EH (cell line): ENCODE measurements at regions not wholly inside any gene's neighbourhood (a gene's known extent, or its start where the extent isn't known, plus 50 kb on each side); places are given as distances from the start of the nearest gene placed in this dataset.

Source experiments
- DNase-seq: peaks from one replicate; pipeline ENCODE4 v3.0.0-alpha.2; 2015; ENCODE audit warnings: low read depth

DNA sequence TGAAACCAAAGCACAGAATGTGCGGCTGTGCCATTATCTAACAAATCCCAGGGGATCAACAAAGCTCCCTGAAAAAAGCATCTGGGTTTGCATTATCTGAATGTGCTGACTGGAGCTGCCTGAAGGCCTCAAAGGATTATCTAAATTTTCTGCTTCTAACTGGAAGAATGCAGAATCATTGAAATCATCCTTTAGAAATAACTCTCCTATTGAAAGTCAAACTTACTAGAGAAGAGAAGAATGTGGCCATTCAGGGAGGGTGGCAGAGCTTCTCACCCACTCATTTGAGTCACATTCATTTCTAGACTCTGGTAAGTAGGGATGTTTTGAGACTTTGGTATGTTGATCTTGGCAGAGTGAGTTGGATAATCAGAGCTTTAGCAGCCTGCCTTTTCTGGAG, 220.6 kb upstream of the RGS6 start:
- DNase-seq = peak; percentile 97

DNA sequence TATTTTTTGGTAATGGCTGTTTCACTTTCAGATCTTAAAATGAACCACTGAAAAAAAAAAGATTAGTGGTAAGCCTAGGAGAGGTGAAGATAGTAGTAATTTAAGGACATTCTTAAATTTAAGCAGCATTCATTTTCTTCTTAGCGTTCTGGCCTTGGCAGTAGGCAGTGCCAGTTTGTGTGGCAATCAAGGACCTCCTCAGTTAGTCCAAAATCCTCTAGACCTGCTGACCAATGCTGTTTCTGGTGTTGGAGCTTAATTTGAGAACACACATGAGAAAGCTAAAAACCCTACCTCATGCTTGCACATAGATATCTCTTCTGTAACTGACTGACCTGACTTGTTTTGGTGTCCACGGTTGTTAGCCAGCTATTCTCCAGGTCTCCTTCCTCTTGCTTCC, 219.8 kb upstream of the RGS6 start:
- DNase-seq = no peak

DNA sequence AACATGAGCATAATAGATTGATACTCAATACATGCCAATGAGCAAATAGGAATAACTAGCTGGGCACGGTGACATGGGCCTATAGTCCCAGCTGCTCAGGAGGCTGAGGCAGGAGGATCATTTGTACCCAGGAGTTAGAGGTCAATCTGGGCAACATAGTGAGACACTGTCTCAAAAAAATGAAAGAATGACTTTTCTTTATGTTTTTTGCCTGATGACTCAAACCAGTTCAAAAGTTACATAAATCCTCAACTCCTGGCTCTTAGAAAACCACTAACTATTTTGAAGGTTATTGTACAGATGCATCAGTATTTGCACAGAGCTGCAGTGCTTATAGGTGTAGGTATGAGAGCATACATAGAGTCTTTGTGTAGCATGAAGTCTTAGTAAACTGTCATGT, 219.2 kb upstream of the RGS6 start:
- peak; percentile 48 for DNase-seq

DNA sequence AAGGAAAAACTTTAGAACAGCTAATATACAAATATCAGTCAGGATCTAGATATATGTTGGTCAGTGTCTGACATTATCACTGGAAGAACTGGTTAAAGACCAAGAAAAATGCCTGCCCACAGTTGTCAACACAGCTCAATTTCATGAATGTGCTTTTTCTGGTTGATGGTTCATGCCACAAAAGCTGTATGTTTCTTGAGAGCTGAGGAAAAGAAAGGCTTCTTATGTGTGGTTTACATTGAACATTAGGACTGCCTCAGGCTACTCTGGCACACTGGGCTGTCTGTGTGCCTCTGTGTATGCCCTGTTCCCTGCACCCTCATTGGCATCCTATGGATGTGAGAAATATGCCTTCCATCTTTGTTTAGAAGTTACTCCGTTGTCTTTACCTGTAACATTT, 218.8 kb upstream of the RGS6 start:
- peak; percentile 18 for DNase-seq

DNA sequence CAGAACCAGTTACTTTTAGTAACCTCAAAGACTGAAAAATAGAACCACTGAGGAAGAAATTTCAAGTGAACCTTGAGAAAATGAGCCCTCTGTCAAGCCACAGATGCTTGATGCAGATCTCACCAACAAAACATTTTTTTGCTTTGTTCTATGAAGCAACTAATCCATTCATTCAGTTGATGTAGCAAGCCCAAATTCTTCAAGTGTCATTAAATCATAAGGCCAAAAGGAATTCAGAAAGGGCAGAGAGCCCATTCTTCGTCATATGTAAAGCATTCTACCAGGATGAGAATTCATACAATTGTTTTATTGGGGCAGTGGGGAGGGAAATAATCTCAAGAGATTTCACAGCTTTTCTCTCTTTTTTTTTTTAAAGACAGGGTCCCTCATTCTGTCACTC, 218.0 kb upstream of the RGS6 start:
- DNase-seq = peak; percentile 96

DNA sequence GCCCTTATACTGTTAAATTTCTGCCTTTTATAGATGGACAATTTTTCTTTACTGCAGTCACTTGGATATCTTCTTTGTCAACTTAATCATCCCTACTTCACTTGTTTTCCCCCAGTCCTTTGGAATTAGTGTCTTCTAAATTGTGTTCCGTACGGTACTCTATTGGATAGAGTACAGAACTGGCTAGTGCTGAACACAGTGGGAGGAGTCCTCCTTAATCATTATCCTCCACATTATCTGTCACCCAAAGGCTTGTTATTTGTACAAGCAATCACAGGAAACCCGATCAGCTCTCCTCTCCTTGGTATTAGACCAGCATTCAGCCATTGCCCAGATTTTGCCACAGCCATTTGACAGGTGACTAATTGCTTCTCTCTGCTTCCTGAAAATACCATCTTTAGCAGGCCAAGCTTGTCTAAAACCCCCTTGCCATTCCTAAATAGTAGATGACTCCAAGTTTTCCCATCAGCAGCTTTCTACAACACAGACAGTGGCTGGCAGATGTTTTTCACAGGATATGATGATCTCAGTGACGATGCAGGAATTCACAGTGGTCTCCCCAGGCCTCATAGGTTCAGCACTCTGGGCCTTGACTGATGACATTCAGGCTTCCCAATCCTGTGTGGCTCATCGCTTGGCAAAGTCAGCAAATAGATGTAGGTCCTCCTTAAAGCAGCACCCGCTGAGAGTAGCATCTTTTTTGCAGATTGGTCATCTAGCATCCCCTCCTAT, 216.0 kb upstream of the RGS6 start:
- peak; percentile 89 for DNase-seq

DNA sequence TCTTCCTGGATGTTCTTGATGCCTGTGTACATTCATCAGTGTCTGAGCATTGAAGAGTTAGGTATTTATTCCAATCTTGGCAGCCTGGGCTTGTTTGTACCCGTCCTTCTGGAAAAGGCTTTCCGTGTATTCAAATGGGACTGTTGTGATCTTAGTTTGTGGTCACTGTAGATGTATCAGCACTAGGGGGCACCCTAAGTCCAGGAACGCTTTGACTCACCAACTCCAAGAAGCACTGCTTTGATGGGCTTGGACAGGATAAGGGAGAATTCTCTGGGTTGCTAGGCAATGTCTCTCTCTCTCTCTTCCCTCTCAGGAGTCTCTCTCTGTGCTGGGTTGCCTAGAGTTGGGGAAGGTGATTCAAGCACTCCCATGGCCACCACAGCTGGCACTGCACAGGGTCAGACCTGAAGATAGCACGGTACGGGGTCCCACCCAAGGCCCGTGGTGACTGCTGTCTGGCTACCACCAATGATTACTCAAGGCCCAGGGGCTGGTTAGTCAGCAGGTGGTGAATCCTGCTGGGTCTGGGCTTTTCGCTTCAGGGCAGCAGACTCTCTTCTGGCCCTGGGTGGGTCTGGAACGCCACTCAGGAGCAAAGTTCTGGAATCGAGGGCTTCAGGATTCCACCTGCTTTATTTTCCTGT, 211.1 kb upstream of the RGS6 start:
- DNase-seq = peak; percentile 84

DNA sequence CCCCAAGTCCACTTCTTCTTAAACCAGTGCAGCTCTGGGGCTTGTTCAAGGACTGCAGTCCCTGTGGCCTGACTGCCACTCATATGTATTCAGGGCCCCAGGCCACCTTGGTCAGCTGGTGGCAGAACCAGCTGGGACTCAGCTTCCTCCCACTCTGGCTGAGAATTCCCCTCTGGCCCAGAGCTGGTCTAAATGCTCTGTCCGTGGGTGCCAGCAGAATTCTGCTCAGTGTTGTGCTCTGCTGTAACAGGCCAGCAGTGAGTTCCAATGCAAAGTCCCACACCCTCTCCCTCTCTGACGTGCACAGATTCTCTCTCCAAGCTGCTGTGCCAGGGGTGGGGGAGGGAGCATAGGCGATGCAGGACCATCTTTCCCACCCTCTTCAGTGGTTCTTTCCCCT, 210.4 kb upstream of the RGS6 start:
- DNase-seq = no peak

DNA sequence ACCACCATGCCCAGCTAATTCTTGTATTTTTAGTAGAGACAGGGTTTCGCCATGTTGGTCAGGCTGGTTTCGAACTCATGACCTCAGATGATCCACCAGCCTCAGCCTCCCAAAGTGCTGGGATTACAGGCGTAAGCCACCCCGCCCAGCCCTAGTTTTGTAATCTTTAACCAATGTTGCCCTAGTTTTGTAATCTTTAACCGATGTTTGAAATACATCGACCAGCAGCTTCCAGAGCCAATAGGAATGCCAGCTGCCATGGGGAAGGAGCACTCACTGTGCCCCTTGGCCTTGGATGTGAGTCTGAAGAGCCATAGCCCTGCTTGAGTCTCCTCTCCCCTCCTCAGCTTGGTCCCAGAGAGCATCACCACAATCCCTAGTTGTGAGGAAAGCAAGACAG, 209.3 kb upstream of the RGS6 start:
- no peak for DNase-seq

DNA sequence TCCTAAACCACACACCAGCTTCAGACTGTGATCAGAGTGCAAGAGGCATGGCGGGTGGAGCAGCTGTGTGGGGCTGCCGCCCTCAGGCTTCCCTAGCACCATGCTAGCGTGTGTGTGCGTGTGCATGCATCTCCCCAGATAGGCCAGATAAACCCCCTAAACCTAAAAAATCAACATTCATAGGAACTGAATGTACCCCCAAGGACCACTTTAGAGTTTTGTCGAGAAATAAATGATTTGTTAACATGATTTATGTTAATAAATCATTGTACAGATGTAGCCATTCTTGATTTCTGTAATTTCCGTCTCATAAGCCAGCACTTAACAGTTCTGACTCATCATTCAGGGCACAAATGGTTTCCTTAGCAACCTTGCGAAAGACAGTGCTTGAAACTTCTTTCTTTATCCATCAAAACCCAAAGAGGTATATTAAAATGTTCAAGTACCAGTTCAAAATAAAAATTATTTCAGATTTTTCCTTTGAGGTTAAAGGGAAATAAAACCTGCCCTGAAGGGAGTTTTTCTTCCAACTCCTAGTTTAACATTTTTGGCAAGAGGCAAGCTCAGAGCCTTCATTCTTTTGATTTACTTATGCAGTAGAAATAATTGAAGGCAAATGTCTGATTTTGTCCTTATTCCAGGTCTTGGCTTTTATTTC, 206.2 kb upstream of the RGS6 start:
- DNase-seq = peak; percentile 80

DNA sequence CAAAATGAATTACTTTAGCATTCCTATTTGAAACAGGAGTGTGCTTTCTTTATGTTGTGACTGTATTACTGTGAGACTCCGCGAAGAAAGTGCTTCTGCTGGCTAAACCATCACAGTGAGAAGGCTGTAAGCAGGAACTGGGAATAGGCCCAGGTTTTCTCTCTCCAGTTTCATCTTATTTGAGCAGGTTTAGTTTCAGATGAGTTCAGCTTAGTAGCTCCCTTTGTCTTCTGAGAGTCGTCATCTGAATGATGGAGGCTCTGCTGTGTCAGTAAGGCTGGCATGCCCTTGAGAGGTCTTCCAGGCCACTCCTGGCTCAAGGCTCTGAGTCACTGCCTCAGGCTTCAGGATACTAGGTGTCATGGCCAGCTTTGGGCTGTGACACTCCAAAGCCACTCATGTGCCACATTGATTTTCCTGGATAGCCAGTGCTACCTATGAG, 205.6 kb upstream of the RGS6 start:
- DNase-seq = peak; percentile 37

DNA sequence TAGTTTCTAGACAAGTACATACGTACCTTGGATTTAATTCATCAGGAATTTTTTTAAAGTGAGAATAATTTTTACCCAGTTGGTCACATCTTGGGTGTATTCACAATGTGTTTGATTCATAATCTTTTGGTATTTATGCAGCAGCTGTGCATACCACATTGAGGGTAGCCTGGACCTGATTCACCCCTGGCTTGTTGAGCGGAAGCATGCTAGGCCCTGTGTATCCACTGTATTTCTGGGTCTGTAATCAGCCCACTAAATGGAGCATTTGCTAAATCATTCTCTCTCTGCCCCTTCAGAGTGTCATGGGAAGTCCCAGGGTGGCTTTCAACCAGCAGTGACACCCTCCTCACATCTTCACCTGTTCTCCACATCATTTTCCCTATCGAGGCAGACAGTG, 203.8 kb upstream of the RGS6 start:
- DNase-seq = no peak

DNA sequence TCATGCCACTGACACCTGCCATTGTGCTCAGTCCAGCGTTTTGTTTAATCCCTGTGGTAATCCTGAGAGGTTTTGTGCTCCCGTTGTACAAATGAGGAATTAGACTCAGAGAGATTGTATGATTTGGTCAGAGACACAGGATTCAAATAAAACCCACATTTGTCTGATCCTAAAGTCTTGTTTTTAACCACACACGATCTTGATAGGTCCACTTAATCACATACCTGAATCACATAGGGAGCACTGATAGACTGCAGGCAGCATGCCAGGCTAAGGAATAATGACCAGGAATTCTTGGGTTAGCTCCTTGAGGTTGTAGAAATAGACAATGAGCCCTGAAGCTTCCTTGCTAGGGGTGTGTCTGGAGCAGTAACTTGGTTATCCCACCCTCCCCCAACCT, 202.6 kb upstream of the RGS6 start:
- no peak for DNase-seq

DNA sequence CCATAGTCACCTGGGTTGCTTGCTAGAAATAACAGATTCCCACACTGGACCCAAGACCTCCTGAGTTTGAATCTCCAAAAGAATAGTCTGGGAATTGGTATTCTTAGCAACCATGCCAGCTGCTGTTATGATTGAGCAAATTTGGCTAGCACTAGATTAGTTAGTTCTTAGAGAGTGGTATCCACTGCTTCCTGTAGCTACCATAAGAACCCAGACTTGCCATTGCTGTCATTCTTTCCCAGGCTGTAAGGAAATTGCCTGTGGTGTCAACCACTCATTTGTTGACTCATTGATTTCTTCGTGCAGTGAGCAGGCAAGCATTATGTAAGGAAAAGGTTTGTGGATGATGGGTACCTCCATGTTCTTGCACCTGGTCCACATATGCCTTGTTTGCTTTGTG, 201.8 kb upstream of the RGS6 start:
- DNase-seq = peak; percentile 82

DNA sequence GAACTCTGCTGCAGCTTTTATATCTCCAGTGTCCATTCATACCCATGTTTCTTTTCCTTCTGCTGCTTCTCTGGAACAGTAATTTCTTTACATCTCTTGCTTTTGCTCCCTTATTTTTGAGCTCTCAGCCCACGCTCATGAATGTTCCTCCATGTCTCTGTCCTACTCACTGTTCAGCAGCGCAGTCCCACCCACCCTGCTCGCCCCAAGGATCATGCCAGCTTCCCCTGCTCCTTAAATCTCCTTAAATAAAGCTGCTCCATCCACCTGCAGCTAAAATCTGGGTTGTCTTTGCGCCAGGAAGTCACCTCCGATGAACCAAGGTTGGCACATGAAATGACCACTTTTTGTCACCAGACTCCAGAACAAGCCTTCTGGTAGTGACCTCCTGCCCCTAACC, 201.1 kb upstream of the RGS6 start:
- no peak for DNase-seq

DNA sequence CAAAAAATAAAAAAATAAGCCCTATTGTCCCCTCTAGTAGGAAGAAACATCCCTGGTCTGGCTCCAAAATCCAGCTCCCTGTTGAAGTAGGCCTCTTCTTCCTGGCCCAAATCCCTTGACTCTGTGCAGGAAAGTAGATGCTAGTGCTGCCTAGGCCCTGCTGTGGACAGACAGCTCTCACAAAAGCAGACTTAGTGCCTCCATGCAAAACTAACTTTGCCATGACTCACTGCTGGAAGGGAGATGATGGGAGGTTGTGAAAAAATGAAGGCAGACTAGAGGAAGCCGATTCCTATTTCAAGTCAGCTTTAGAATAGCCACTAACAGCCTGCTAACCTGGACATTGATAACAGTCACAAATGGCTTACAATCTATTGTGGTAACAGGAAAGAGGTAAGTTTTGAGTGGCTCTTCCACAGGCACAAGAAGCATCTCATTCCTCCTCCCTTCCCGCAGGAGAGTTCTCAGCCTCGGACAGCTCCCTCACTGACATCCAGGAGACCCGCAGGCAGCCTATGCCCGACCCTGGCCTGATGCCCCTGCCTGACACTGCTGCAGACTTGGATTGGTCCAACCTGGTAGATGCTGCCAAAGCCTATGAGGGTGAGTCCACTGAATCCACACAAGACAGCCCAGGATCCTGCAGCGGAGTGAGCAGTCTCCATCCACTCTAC, 198.9 kb upstream of the RGS6 start:
- DNase-seq = peak; percentile 86

DNA sequence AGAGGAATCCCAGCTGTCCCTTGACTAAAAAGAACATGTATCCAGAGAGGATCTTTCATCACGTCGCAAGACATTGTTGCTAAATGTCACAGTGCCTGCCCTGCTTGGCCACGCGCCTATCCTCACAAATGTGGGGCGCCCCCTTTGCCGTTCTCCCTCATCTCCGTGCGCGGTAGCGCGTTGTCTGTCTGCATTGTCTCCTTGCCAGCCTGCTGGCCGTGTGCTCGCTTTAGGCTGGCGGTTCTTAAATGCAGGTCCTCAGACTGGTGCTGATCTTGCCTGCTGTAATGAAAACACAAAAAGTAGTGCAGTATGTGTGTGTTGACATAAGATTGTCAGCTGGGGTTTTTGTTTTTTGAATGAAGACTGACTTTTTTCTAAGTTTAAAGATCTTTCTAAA, 198.2 kb upstream of the RGS6 start:
- no peak for DNase-seq

DNA sequence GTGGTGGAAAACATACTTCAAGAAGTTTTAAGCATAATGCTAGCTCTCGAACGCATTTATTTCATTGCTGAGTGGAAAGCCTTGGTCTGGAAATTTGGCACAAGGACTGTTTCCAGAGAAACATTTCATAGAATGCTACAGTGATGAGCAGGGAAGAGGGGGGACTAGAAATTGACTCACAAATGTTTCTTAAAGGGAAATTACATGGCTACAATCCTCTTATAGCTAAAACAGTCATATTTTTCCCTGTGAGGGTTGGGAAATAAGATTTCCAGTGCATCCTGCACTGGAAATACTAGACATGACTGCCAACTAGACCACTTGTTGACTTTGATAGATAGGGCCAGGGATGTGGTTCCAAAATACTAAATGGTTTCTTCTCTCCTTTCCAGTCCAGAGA, 197.3 kb upstream of the RGS6 start:
- no peak for DNase-seq

DNA sequence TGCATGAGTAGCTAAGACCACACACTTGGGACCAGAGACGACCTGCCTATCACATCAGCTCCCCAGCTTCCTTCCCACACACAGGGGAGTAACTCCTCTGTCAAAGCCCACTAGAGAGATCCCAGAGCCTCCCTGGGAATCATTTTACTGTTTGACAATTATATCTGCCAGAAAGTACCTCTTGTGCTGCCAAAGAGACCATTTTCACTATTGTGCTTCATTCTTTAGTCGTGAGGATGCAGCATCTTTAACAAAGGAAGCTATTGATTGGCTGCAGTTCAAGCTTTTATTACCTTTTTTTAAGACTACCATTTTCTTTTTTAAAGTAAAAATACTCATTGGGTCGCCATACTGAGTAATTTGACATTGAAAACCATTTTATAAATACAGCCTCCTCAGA, 194.5 kb upstream of the RGS6 start:
- no peak for DNase-seq

DNA sequence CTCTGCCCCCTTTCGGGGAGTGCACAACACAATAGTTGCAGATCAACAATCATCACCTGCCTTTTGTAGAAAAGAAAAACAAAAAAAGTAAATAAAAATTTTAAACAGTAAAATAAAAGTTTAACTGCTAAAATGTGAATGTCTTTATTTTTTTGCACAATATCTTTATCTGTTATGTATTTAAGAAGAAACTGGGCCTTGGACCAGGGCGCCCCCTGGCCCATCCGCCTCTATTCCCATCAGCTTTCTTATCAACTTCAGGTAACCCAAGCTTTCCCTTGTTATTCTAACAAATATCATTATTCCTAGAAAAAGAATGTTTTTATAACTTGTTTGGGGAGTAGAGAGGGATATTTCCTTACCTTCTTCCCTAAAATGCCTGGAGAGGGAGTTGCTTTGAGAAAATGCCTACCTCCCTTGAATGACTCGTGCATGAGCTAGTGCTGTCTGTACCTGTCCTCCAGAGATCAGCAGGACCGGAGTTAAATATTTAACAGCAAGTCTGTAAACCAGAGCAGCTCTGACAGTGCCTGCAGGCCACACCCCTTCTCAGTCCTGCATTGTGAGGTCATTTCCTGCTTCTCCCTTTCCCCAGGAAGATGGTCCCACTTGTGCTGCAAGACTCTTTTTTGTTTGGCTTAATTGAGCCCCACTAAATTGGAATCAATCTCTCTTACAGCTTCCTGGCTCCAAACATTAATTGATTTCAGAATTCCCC, 192.8 kb upstream of the RGS6 start:
- peak; percentile 50 for DNase-seq

DNA sequence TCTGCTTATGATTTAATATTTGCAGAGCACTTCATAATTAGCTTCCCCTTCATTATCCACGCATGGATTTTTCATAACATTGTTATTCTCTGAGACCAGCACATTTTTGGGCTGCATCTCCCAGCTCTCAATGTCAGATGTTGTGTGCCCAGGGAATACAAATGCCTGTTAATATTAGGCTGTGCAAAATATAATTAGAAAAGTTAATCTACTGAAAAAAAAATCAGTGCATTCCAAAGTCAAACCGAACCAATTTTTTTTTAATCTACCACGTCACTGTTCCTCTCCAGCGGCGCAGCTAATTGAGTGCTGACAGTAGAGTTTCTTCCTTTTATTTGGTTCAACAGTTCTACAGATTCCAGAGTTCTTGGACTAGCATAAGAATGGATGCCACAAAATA, 191.0 kb upstream of the RGS6 start:
- DNase-seq = no peak

DNA sequence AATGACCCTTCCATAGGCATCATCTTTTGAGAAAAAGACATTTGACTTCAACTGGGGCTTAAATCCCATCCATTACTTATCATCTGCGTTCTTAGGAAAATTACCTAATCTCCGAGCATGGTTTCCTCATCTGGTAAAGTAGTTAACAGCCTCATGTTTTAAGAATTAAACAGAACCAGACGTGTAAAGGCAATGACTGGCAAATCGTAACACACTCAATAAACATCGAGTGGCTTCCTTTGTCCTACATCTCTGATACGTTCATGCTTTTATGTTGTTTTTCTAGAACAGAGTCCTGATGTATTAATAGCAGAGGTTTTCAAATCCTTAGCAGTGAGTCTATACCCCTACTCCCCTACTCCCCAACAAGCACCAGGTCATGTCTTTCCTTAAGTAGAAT, 189.7 kb upstream of the RGS6 start:
- DNase-seq = peak; percentile 48
